ENCODE measurements at regions not wholly inside any gene's neighbourhood (a gene's known extent, or its start where the extent isn't known, plus 50 kb on each side); places are given as distances from the start of the nearest gene placed in this dataset.

GRCh38 chr2:193539188-193539587 lies 1344.5 kb upstream of the TMEFF2 start:
- TF ChIP-seq CTCF (IDR thresholded peaks at IDR 0.05 in 4 of 5, conservative IDR thresholded peaks at IDR 0.05 in 1 of 5) (no peak), POLR2A (IDR thresholded peaks at IDR 0.05) (no peak)
